NOMO-1 treated with DMSO at 0.1 percent for 48 hours (cell line): ENCODE measurements at regions not wholly inside any gene's neighbourhood (a gene's known extent, or its start where the extent isn't known, plus 50 kb on each side); places are given as distances from the start of the nearest gene placed in this dataset.

Experiments used
- DNase-seq: peaks from one replicate; lab custom pipeline; 2025; ENCODE audit not compliant: unreplicated experiment; lab: John Stamatoyannopoulos, UW

DNA sequence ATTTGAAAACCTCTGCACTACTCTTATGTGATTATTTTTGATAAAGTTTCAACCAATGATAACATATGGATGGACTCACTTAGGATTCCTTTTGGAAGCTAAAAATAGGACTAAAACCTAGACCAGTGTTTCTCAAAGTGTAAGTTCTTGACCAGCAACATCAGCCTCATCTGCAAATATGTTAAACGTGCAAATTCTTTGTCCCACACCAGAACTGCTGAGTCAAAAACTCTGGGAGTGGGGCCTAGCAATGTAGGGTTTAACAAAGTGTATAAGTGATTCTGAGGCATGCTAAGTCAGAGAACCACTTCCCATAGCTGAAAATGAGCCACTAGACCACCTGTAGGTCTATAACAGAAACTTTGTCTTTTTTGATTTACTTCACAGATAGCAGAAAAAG lies 1247.2 kb upstream of the PIK3C3 start:
- DNase-seq = no peak

DNA sequence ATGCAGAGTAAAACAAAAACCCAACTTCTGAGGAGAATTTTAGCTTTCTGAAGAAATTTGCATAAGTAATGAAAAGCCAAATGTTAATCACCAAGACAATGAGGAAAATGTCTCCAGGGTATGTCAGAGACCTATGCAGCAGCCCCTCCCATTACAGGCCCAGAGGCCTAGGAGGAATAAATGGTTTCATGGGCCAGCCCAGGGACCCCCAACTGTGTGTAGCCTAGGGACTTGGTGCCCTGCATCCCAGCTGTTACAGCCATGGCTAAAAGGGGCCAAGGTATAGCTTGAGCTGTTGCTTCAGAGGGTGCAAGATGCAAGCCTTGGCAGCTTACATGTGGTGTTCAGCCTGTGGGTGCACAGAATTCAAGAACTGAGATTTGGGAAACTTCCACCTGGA lies 1256.9 kb upstream of the PIK3C3 start:
- no peak for DNase-seq

DNA sequence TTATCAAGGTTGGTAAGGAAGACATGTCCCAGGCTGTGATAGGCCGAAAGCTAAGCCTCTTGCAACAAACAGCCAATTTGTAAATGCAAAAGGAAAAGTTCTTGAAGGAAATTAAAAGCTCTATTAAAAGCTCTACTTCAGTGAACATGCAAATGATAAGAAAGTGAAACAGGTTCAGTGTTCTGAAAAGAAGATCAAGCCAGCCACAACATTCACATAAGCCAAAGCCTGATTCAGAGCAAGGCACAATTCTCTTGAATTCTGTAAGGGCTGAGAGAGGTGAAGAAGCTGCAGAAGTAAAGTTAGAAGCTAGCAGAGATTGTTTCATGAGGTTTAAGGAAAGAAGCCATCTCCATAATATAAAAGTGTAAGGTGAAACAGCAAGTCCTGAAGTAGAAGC lies 1259.5 kb upstream of the PIK3C3 start:
- no peak for DNase-seq

DNA sequence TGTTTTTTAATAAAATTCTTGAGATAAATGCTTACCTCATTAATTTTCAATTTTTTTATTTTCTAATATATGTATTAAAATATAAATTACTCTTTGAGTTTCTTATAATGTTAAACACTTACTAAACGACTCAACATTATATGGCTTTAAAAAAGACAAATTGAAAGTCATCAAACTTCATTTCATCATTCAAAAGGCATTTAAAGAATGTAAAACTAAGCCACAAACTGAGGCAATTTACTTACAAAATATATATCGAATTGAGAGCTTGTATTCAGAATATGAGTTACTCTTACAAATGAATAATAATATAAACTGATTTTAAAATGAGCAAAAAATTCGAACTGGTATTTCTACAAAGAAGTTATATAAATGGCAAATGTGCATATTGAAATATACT lies 1262.2 kb upstream of the PIK3C3 start:
- no peak for DNase-seq

DNA sequence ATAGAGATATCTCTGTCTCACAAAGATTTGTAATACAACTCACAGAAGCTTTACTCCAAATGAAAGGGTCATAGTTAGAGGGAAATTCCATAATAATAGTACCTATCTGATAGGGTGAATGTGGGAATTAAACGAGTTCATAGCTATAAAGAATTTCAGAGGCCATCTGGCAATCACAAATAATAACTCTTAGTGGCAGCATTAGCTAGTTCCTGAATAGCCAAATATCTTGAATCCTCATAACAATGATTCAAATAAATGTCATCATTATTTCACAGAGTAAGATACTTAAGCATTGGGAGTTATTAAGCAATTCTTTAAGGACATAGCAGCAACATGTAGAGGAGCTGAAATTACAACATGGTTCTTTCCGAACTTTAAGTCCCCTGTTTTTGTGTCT lies 1265.0 kb upstream of the PIK3C3 start:
- no peak for DNase-seq

DNA sequence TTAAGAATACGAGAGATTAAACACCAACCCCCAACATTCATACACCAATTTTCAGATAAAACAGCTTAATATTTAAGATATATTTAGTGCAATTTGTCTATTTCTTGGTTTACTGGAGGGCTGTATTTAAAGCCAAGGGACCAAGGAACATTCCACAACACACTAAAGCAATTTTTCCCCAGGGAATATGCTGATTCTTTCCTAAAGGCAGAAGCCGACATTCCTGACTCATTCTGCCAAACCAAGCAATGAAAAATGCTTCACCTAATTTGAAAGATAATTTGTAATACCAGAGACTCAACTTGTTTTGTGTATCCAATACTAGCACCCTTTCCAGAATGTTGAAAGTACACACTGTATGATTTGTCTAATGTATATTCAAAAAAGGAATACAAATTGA lies 1267.6 kb upstream of the PIK3C3 start:
- DNase-seq = no peak

DNA sequence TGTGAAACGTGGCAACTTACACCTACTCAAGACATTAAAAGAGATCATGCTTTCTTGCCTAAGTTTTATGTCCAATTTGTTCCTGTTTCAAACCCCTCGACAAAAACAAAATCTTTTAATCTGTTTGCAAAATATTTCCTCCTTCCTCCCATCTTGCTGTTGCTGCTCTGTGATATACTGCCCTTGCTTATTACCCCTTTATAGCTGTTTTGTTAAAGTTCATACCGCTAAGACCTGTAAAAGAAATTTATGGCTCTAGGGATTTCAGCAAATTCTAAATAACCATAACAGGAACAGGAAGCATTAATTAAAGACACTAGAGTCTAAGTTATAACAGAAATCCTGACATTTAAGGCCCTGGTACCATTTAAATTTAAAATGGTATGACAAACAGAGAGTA lies 1268.2 kb upstream of the PIK3C3 start:
- DNase-seq = no peak

DNA sequence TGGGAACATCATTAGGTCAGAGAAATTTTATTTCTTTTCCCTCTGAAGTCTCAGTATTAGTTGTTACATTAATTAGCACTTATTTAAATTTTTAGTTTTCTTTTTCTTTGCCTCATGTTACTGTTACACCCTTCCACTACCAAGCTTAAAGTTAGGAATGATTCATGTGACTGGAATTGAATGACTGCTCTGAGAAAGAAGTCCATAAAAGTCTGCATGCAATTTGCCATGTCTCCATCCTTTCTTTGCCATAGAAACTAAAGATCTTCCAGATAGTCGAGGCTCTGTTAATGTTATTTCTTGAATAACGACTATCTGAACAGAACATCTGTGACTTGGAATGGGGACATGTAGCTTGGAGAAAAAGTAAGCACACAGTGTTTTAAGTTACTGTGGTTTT lies 1269.8 kb upstream of the PIK3C3 start:
- DNase-seq = no peak

DNA sequence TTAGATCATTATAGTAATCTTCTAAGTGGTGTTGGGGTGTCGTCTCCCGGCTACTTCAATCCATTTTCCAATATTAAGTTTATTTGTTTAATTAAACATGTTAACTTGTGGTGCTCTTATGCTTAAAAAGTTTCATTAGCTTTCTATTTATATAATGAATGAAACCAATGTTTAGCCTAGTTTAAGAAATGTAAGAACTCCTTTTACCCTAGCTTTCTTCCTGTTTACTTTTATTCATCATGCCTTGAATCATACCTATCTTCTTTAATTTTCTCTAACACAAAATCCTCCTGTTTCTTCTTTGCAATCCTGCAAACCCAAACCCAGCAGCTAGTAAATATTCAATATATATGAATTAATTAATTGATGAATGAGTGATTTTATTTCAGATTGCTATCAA lies 1276.7 kb upstream of the PIK3C3 start:
- DNase-seq = no peak

DNA sequence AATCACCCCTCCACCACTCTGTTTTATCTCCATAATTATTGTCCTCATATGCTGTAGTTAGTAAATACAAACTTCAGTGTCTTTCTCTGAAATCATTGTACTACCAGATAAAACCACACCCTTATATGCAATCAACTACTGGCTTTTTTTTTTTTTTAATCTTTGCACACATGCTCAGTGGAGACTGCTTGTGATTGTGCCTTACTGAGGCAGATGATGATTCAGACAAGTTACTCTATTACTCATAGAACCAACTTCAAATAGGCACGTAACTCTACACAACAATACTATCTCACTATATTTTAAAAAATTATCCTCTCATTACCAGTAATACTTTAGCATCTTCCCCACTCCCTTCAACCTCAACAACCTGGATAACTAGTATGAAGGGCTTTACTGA lies 1278.4 kb upstream of the PIK3C3 start:
- no peak for DNase-seq

DNA sequence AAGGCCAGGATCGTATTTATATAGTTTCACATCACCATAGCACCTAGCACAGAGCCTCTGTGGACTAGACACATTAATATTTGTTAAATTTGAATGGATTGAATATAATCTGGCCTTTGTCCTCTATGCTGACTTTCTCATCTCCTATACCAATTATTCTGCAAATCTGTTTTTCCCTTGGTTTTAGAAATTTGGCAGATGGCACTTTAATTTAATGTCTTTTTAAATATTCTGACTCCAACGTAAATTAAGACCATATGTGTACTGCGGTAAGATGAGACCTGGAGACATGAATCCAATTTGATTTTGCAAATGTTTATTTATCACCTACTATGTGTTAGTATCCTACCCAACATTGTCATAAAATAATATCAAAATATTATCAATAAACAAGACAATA lies 1281.9 kb upstream of the PIK3C3 start:
- no peak for DNase-seq

DNA sequence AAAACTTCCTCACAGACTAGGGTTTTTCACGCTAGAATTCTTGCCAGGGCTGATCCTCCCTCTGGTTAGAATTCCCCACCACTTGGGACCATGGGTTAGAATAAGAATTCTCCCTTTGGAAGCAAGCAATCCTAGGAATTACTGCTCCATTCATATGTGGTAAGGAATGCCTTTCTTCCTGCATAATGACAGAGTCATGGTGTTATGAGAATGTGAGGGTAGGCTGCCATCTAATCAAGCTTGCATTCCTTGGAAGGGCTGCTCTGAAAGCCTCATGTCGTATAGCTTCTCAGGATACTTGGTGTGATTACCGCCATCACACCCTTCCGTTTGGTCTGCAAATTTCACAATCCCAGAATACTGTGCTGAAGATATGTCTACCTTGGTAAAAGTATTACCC lies 1282.4 kb upstream of the PIK3C3 start:
- DNase-seq = no peak

DNA sequence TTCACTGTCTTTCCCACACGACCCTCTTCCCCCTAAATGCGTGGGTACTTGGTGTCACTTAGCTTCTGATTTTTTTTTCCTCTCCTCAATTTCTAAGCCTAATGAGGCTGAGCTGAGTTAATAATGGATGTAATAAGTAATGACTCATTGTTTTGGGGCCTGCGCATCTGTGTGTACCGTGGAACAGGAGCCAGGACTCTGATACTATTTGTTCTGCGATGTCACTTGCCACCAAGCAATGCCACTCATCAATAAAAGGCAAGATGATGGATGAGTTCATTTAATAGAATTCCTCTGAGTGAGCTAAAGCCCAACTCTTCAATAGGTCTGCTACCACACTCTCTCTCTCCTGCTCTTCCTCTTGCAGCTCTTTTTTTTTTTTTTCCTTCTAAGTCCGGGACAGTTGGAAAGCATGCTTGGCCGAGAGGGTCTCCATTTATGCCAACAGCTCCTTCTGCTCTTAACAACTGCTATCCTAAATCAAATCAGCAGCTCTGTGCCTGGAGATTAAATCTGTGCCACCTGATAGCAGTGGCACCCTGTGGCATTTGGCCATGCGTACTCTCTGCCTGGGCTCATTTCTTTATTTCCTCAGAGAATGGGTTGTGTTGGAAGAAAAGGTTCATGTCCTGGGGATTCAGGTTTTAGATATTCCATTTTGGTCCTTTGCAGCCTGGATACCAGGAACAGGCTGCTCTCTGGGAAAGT lies 1284.2 kb upstream of the PIK3C3 start:
- no peak for DNase-seq

DNA sequence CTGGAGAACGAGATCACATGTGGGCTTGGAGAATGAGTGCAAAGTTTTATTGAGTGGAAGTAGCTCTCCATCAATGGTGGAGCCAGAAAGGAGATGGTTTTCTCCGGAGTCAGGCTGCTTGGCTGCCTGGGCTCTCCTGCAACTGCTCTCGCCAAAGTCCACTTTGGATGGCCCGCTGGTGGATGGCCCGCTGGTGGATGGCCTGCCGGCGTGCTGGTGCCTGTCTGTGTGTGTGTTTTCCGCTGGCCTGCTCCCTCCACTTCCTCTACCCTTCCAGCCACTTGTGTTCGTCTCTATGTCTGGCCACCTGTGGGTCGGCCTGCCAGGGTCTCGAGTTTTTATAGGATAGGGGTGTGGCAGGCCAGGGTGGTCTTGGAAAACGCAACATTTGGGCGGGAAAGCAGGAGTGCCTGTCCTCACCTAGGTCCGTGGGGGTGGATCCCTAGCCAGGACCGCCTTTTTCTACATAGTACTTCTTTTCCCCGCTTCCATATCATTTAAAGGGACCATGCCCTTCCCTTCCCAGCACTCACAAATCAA lies 1292.1 kb upstream of the PIK3C3 start:
- DNase-seq = no peak

DNA sequence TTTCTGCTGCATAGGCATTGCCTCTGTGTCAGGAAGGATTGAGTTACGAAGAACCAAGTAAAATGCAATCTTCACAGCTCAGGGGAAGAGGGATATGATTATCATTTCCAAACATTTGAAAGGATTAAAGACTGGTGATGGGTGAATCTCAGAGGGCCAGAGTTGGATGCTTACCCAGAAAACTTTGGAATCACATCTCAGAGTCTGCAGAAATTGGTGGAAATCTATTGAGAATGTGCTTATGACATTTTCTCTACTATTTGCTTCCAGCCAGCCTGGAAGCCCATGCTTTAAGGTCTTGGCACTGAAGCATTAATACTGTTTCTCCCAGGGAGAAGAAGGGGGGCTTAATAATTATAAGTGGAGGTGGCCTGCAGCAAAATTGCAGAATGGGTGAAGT lies 1301.4 kb upstream of the PIK3C3 start:
- no peak for DNase-seq

DNA sequence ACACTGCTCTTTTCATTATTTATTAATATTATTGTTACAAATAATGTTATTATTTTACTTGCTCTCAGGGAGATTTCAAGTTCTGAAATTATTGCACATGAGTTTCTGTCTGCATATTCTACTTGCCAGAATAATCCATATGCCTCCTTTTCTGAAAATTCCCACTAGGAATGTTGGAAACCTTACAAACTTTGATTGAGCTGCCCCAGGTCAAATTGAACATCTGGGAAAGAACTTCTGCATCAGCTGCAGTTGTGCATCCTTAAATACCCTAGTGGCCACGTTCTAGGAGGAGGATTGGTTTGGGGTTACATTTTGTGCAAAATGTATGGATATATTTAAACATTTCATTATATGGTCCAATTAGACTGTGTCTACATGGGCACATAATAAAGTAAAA lies 1302.7 kb upstream of the PIK3C3 start:
- no peak for DNase-seq

DNA sequence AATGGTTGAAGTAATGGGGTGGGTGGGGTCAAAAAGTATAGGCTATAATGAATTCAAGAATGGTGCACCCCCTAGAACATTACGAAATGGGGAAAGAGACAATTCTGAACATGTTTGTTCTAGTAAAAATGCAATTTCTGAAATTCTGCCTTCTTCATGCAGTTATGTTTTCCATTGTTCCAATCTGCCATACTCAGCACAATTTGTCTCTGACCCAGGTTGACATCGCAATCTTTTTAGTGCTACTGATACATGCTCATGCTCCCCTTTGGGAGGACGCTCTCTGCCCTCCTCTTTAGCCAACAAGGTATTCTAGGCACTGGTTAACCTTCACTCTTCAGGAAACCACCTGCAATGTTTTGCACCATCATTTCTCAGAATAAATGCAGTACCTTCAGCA lies 1303.9 kb upstream of the PIK3C3 start:
- DNase-seq = no peak

DNA sequence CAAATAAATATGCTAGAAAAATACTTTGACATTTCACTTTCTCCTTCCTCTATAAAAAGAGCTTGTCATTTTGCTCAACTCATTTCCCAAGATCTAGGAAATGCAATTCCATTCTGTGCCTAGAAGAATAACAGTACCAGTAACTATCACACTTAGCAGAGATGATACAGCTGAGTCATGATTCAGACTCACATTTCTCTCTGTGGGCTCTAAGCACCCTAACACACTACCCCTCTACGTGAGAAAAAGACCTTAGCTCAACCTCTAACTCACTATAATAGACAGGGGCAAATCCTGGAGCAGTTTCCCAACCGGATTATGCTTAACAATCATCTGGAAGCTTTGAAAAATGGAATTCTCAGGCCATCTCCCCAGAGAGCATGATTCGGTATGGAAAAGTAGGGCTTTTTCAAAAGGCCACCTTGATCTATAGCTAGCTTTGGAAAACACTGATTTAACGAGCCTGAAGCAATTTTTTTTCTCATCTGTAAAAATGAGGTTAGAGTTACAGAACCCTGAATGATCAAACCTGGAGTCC lies 1312.3 kb upstream of the PIK3C3 start:
- DNase-seq = no peak

DNA sequence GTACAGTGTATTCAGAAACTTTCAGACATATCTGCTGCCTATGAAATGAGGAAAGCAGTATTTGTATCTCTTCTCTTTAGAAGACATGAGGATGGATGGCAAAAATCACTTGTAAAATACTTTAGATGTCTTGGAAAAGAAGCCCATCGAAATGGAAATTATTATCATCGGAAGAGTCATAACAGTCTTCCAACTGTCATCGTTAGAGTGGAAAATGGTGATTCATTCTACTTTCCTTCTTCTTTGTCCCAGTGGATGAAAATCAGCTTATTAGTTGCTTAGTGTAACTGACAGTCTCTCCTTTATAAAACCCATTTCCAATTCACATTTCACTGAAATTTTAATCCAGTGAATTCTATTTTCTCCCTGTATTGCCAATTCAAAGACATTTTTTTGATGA lies 1323.7 kb upstream of the PIK3C3 start:
- no peak for DNase-seq

DNA sequence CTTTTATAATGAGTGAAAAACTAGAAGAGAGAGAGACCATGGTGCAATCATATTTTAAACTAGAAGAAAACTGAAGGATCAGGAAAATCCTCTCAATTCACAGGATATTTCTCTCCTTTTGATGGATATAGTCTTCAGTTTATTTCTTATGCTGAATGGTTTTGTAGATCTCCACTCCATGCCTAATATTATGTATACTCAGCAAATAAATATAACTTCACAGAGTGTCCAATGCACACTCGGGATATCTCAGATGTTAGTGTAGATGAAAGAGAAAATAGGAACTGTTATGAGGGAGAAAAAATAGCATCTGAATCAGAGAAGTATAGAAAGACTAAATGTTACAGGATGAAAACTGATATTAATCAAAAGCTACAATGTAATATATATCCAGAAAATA lies 1324.5 kb upstream of the PIK3C3 start:
- DNase-seq = no peak

DNA sequence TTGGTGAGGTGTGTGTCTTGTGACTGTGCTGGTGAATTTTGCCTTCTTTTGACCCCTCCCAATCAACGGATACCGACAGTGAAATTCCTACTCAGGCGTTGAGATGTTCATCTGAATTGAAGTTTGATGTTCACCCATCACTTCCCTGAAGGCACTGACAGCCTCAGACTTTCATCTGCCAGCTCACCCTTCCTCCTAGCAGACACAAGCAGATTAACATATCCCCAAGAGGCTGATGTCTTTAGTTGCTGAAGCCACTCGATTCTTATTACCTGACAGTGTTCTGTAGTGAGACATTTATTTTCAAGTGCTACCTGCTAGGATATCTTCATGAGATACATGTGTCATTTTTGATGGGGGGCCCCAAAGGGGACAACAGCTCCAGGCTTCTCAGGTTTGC lies 1330.1 kb upstream of the PIK3C3 start:
- no peak for DNase-seq

DNA sequence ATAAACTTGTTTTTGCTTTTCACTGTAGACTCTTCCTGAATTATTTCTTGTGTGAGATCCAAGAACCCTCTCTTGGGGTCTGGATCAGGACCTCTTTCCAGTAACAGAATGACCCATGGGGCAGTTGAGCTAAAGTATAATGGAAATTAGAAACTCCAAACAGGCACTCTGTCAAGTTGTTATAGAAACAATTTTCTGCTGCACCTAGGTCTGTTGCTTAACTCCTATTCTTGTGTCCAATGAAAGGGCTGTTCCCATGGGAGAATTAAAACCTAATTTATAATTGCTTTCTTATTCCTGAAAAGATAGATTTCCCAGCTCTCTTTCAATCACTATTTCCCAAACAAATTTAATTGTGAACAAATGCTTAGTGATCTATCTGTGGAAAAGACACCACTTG lies 1341.3 kb upstream of the PIK3C3 start:
- no peak for DNase-seq

DNA sequence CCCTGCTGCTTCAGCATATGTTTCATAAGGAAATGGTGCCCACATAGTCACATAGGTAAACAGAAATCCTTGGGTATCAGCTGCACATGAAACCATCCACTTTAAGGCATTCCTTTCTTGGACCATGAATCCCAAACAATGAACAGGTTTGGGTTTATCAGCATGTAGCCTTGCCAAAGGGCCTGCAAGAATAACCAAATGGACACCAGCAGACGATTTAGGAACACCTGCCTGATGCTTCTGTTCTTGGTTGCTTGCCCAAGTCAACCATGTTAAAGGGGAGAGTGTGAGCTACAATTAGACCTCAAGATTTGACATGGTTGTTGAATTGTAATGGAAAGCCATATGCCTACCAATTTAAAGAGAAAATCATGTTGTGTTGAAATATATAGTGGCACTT lies 1342.7 kb upstream of the PIK3C3 start:
- DNase-seq = no peak
